ENCODE measurements at regions not wholly inside any gene's neighbourhood (a gene's known extent, or its start where the extent isn't known, plus 50 kb on each side); places are given as distances from the start of the nearest gene placed in this dataset.

GRCh38 chr12:127373559-127373958 is 893.4 kb upstream of the TMEM132C start:
- Histone ChIP-seq H3K9me3 (no peaks in the 10 kb centered on the region), H3K36me3 (no peaks in the 10 kb centered on the region), H3K4me3 (no peak overlapping the region), H3K27me3 (replicated peaks; ENCODE audit: insufficient read depth) (no peaks in the 10 kb centered on the region), H3K4me1 (replicated peaks) (no peaks in the 10 kb centered on the region), H3K27ac (no peak overlapping the region)
- TF ChIP-seq POLR2AphosphoS5 (IDR thresholded peaks at IDR 0.05) (no peak), POLR2A (IDR thresholded peaks at IDR 0.05) (no peak), CTCF (IDR thresholded peaks at IDR 0.05) (no peak)
- intact Hi-C loops (cut with DNase I): no loop called here
- DNase-seq (ENCODE audit: low spot score): no peak
- WGBS: 90% methylated on average over 4 of the region's 4 CpGs

GRCh38 chr12:127374447-127374846 is 892.5 kb upstream of the TMEM132C start:
- H3K27me3 ChIP-seq (replicated peaks; ENCODE audit: insufficient read depth): no peaks in the 10 kb centered on the region
- no peaks in the 10 kb centered on the region for H3K36me3 ChIP-seq
- intact Hi-C loops (cut with DNase I): no loop called here
- H3K4me1 ChIP-seq (replicated peaks): no peaks in the 10 kb centered on the region
- no peak for DNase-seq (ENCODE audit: low spot score)
- H3K27ac ChIP-seq: no peak overlapping the region
- TF ChIP-seq POLR2AphosphoS5 (IDR thresholded peaks at IDR 0.05) (no peak), CTCF (IDR thresholded peaks at IDR 0.05) (no peak), POLR2A (IDR thresholded peaks at IDR 0.05) (no peak)
- no peaks in the 10 kb centered on the region for H3K9me3 ChIP-seq
- no peak overlapping the region for H3K4me3 ChIP-seq

- no peak for TF ChIP-seq POLR2AphosphoS5 (IDR thresholded peaks at IDR 0.05)
- peak in 3 of 4 experiments; percentile 49 to 71 (median 64) for TF ChIP-seq CTCF (IDR thresholded peaks at IDR 0.05)
- H3K4me1 ChIP-seq (replicated peaks): no peaks in the 10 kb centered on the region
- H3K27me3 ChIP-seq (replicated peaks; ENCODE audit: insufficient read depth): no peaks in the 10 kb centered on the region
- no peak overlapping the region for H3K27ac ChIP-seq
- no peaks in the 10 kb centered on the region for H3K9me3 ChIP-seq
- H3K4me3 ChIP-seq: no peak overlapping the region
- no peak for DNase-seq (ENCODE audit: low spot score)
- no peaks in the 10 kb centered on the region for H3K36me3 ChIP-seq
- WGBS: 4% methylated on average over 33 of the region's 33 CpGs
- intact Hi-C loops (cut with DNase I): loop anchor here (10.0 kb wide), 1 partner anchor 276 kb away; no protein-coding TSS in a partner anchor
These were observed 885.8 kb upstream of the TMEM132C start for GRCh38 chr12:127381043-127381668.

- Histone ChIP-seq H3K36me3 (no peaks in the 10 kb centered on the region), H3K4me3 (no peak overlapping the region), H3K9me3 (no peaks in the 10 kb centered on the region), H3K4me1 (replicated peaks) (no peaks in the 10 kb centered on the region), H3K27me3 (replicated peaks; ENCODE audit: insufficient read depth) (no peaks in the 10 kb centered on the region), H3K27ac (no peak overlapping the region)
- WGBS: 33% methylated on average over 6 of the region's 6 CpGs
- no peak for DNase-seq (ENCODE audit: low spot score)
- intact Hi-C loops (cut with DNase I): loop anchor here (10.0 kb wide), 1 partner anchor 277 kb away; no protein-coding TSS in a partner anchor
- TF ChIP-seq POLR2AphosphoS5 (IDR thresholded peaks at IDR 0.05): no peak
- no peak for TF ChIP-seq CTCF (IDR thresholded peaks at IDR 0.05)
- no peak for TF ChIP-seq POLR2A (IDR thresholded peaks at IDR 0.05)
These were observed 885.3 kb upstream of the TMEM132C start for GRCh38 chr12:127381681-127382080.

- no peak for DNase-seq (ENCODE audit: low spot score)
- Histone ChIP-seq H3K4me3 (no peak overlapping the region), H3K27ac (no peak overlapping the region), H3K36me3 (no peaks in the 10 kb centered on the region), H3K27me3 (replicated peaks; ENCODE audit: insufficient read depth) (no peaks in the 10 kb centered on the region), H3K9me3 (no peaks in the 10 kb centered on the region), H3K4me1 (replicated peaks) (no peaks in the 10 kb centered on the region)
- 60% methylated on average over 8 of the region's 8 CpGs for WGBS
- intact Hi-C loops (cut with DNase I): loop anchor here (10.0 kb wide), 1 partner anchor 278 kb away; no protein-coding TSS in a partner anchor
- TF ChIP-seq POLR2AphosphoS5 (IDR thresholded peaks at IDR 0.05) (no peak), POLR2A (IDR thresholded peaks at IDR 0.05) (no peak), CTCF (IDR thresholded peaks at IDR 0.05) (no peak)
These were observed 883.7 kb upstream of the TMEM132C start for GRCh38 chr12:127383281-127383680.

All from prostate gland (tissue), 2 donors.